ENCODE measurements at regions not wholly inside any gene's neighbourhood (a gene's known extent, or its start where the extent isn't known, plus 50 kb on each side); places are given as distances from the start of the nearest gene placed in this dataset.

- TF ChIP-seq CTCF (conservative IDR thresholded peaks at IDR 0.05; ENCODE audit: low read depth, low read length) (no peak), EZH2phosphoT487 (IDR thresholded peaks at IDR 0.05; ENCODE audit: borderline replicate concordance, low read length) (no peak), EZH2 (IDR thresholded peaks at IDR 0.05; ENCODE audit: low read length, unreplicated experiment) (no peak)
These were observed 102.4 kb downstream of the RFLNA start for GRCh38 chr12:124397399-124397679.

All from PC-3 (cell line).